Endodermal cell (in vitro differentiated cells): ENCODE measurements at regions not wholly inside any gene's neighbourhood (a gene's known extent, or its start where the extent isn't known, plus 50 kb on each side); places are given as distances from the start of the nearest gene placed in this dataset.

Source experiments
- DNase-seq: peaks from one replicate; pipeline ENCODE4 v3.0.0-alpha.2; 2017
- H3K27ac ChIP-seq: 2 replicates; pipeline ENCODE4 v1.5.1; 2013; ENCODE audit warnings: mild to moderate bottlenecking, low read depth, low read length, moderate library complexity
- H3K27me3 ChIP-seq: 2 replicates; pipeline ENCODE4 v1.6.1; 2013; ENCODE audit warnings: mild to moderate bottlenecking, low read length, moderate library complexity; ENCODE audit not compliant: insufficient read depth, control insufficient read depth, poor library complexity, severe bottlenecking
- H3K36me3 ChIP-seq: 2 replicates; pipeline ENCODE4 v1.7.0; 2013; ENCODE audit warnings: mild to moderate bottlenecking, low read length, moderate library complexity; ENCODE audit not compliant: control insufficient read depth, insufficient read depth
- H3K4me1 ChIP-seq: one replicate; pipeline ENCODE4 v1.7.0; 2013; ENCODE audit warnings: low read length; ENCODE audit not compliant: control insufficient read depth, insufficient read depth
- H3K4me3 ChIP-seq: 2 replicates; pipeline ENCODE4 v1.5.1; 2013; ENCODE audit warnings: mild to moderate bottlenecking, low read length, moderate library complexity
- H3K9ac ChIP-seq: 2 replicates; pipeline ENCODE4 v1.6.1; 2013; ENCODE audit warnings: mild to moderate bottlenecking, low read length, moderate library complexity; ENCODE audit not compliant: poor library complexity, severe bottlenecking; ENCODE audit errors: extremely low read depth
- H3K9me3 ChIP-seq: 2 replicates; pipeline ENCODE4 v1.6.1; 2013; ENCODE audit warnings: mild to moderate bottlenecking, low read length, moderate library complexity; ENCODE audit not compliant: control insufficient read depth
- H3K27ac Mint-ChIP-seq: 2 replicates; pipeline ENCODE4 v1.8.0; 2020; ENCODE audit warnings: mixed read lengths
- H3K27me3 Mint-ChIP-seq: 2 replicates; pipeline ENCODE4 v1.8.0; 2021; ENCODE audit warnings: mild to moderate bottlenecking, mixed read lengths; ENCODE audit not compliant: insufficient read depth
- H3K36me3 Mint-ChIP-seq: 2 replicates; pipeline ENCODE4 v1.8.0; 2020; ENCODE audit warnings: low read depth, mixed read lengths
- H3K4me1 Mint-ChIP-seq: 2 replicates; pipeline ENCODE4 v1.8.0; 2020; ENCODE audit warnings: mixed read lengths
- H3K4me3 Mint-ChIP-seq: 2 replicates; pipeline ENCODE4 v1.8.0; 2020; ENCODE audit warnings: mild to moderate bottlenecking, moderate library complexity, mixed read lengths
- H3K9me3 Mint-ChIP-seq: 2 replicates; pipeline ENCODE4 v1.8.0; 2020; ENCODE audit warnings: mild to moderate bottlenecking, mixed read lengths
- CTCF ChIP-seq: fragments of 200-600 bp; sonication (generic); conservative IDR thresholded peaks from 2 replicates; pipeline ENCODE4 v1.5.0; 2021; ENCODE audit warnings: antibody characterized with exemption, mild to moderate bottlenecking
- WGBS, 2 experiments: methylation state at CpG; one replicate each; pipeline versions ENCODE4 v1.1.5 to v1.1.7; 2013; ENCODE audit warnings: missing lambda C conversion rate in 2 of 2, mixed read lengths in 1 of 2; ENCODE audit not compliant: insufficient coverage in 1 of 2, insufficient read length in 1 of 2; 5-methylcytosine and 5-hydroxymethylcytosine counted together

GRCh38 chr12:83827193-83827592 is 1085.4 kb downstream of the SLC6A15 start:
- Mint-ChIP-seq H3K27me3 (no peaks in the 10 kb centered on the region), H3K4me3 (no peak overlapping the region), H3K36me3 (no peaks in the 10 kb centered on the region), H3K27ac (no peak overlapping the region), H3K9me3 (peaks cover 3% of the 10 kb centered on the region), H3K4me1 (no peaks in the 10 kb centered on the region)
- no peaks in the 10 kb centered on the region for H3K36me3 ChIP-seq
- no peak for TF ChIP-seq CTCF
- no peaks in the 10 kb centered on the region for H3K27me3 ChIP-seq
- peaks cover 7% of the 10 kb centered on the region for H3K9me3 ChIP-seq
- no peaks in the 10 kb centered on the region for H3K4me1 ChIP-seq
- no peak overlapping the region for H3K27ac ChIP-seq
- no peak for DNase-seq
- H3K4me3 ChIP-seq = no peak overlapping the region
- 65 to 70% methylated on average over 2 of the region's 2 CpGs for WGBS, 2 experiments
- no peak overlapping the region for H3K9ac ChIP-seq

- no peaks in the 10 kb centered on the region for H3K36me3 ChIP-seq
- no peak overlapping the region for H3K27ac ChIP-seq
- no peaks in the 10 kb centered on the region for H3K27me3 ChIP-seq
- H3K27me3 Mint-ChIP-seq = no peaks in the 10 kb centered on the region
- no peaks in the 10 kb centered on the region for H3K36me3 Mint-ChIP-seq
- no peaks in the 10 kb centered on the region for H3K4me1 Mint-ChIP-seq
- peak; percentile 81 for TF ChIP-seq CTCF
- H3K4me1 ChIP-seq = no peaks in the 10 kb centered on the region
- no peak overlapping the region for H3K9ac ChIP-seq
- H3K4me3 Mint-ChIP-seq = no peak overlapping the region
- DNase-seq = peak; percentile 94
- peaks cover 3% of the 10 kb centered on the region for H3K9me3 Mint-ChIP-seq
- no peak overlapping the region for H3K27ac Mint-ChIP-seq
- no peak overlapping the region for H3K4me3 ChIP-seq
- peaks cover 7% of the 10 kb centered on the region for H3K9me3 ChIP-seq
Measured at GRCh38 chr12:83826112-83826511, 1086.5 kb downstream of the SLC6A15 start.

GRCh38 chr12:83823386-83824045 is 1089.1 kb downstream of the SLC6A15 start:
- Histone ChIP-seq H3K27me3 (no peaks in the 10 kb centered on the region), H3K4me1 (no peaks in the 10 kb centered on the region), H3K4me3 (no peak overlapping the region), H3K9ac (no peak overlapping the region), H3K27ac (no peak overlapping the region), H3K36me3 (no peaks in the 10 kb centered on the region), H3K9me3 (peaks cover 7% of the 10 kb centered on the region)
- Mint-ChIP-seq H3K4me1 (no peaks in the 10 kb centered on the region), H3K36me3 (no peaks in the 10 kb centered on the region), H3K9me3 (peaks cover 3% of the 10 kb centered on the region), H3K27ac (no peak overlapping the region), H3K4me3 (no peak overlapping the region), H3K27me3 (no peaks in the 10 kb centered on the region)
- peak; percentile 98 for DNase-seq
- 71 to 77% methylated on average over 6 to 8 of the region's 8 CpGs for WGBS, 2 experiments
- peak; percentile 87 for TF ChIP-seq CTCF
